ENCODE measurements at regions not wholly inside any gene's neighbourhood (a gene's known extent, or its start where the extent isn't known, plus 50 kb on each side); places are given as distances from the start of the nearest gene placed in this dataset.

GRCh38 chr15:39455471-39455991 is 125.3 kb upstream of the THBS1 start:
- no peaks in the 10 kb centered on the region for H3K27me3 ChIP-seq (replicated peaks in 1 of 7)
- 69 to 83% (median 74%) methylated on average over 5 of the region's 5 CpGs for WGBS, 5 donors
- no peak overlapping the region for H3K4me3 ChIP-seq
- H3K27ac ChIP-seq: peak overlapping the region in 1 of 8 donors; percentile 81
- intact Hi-C loops (cut with DNase I; ENCODE audit: low total_unique reads): no loop called here
- DNase-seq: no peak
- no peaks in the 10 kb centered on the region for H3K9me3 ChIP-seq
- no peak for TF ChIP-seq POLR2A (IDR thresholded peaks at IDR 0.05)
- no peak for TF ChIP-seq POLR2AphosphoS5 (IDR thresholded peaks at IDR 0.05)
- TF ChIP-seq CTCF (IDR thresholded peaks at IDR 0.05 in 8 of 11, conservative IDR thresholded peaks at IDR 0.05 in 3 of 11): no peak
- H3K4me1 ChIP-seq: peaks cover 0 to 18% (median 6%) of the 10 kb centered on the region in 6 donors
- no peaks in the 10 kb centered on the region for H3K36me3 ChIP-seq

- Histone ChIP-seq H3K36me3 (no peaks in the 10 kb centered on the region), H3K4me3 (no peak overlapping the region), H3K4me1 (peaks cover 0 to 18% (median 6%) of the 10 kb centered on the region in 6 donors), H3K9me3 (no peaks in the 10 kb centered on the region), H3K27ac (no peak overlapping the region), H3K27me3 (replicated peaks in 1 of 7) (no peaks in the 10 kb centered on the region)
- TF ChIP-seq CTCF (IDR thresholded peaks at IDR 0.05 in 8 of 11, conservative IDR thresholded peaks at IDR 0.05 in 3 of 11): no peak
- TF ChIP-seq POLR2AphosphoS5 (IDR thresholded peaks at IDR 0.05): no peak
- no peak for TF ChIP-seq POLR2A (IDR thresholded peaks at IDR 0.05)
- intact Hi-C loops (cut with DNase I; ENCODE audit: low total_unique reads): no loop called here
- DNase-seq: no peak
- 82 to 95% (median 95%) methylated on average over 2 of the region's 2 CpGs for WGBS, 5 donors
Observed at GRCh38 chr15:39456159-39456558, 124.7 kb upstream of the THBS1 start.

DNA sequence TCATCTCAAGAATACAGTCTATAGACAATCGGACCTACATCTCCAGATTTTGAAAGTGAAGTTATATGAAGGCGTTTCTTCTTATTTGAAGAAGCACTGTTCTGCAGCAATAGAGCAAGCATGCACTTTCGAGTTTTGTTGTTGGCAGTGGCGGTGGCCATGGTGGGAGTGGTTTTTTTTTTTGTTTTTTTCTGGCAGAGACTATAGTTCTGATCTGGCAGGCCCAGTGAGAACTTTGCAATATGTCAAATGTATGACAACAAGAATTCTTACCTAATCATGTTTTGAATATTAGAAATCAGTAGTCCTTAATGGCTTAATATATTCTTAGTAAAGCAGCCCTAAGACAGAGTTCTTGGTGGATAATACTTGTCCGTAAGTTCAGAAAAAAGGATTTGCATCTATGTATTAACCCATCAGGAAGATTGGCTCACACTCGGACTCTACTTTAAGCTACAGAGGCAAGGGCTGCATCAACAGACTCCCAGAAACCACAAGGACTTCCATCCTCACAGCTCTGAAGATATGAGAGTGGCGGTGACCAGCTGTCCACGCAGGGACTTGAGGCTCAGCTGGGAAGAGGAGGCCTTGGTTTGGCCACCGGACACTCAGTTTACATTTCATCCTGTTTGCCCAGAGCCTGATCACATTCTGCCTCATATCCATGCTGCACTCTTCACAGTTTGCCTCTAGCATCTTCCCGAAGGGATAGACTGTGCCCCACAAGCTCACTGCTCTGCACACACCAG is 124.1 kb upstream of the THBS1 start:
- TF ChIP-seq CTCF (IDR thresholded peaks at IDR 0.05 in 8 of 11, conservative IDR thresholded peaks at IDR 0.05 in 3 of 11): no peak
- no peak for TF ChIP-seq POLR2AphosphoS5 (IDR thresholded peaks at IDR 0.05)
- no peak for TF ChIP-seq POLR2A (IDR thresholded peaks at IDR 0.05)
- intact Hi-C loops (cut with DNase I; ENCODE audit: low total_unique reads): no loop called here
- no peaks in the 10 kb centered on the region for H3K9me3 ChIP-seq
- no peak for DNase-seq
- H3K36me3 ChIP-seq: no peaks in the 10 kb centered on the region
- no peaks in the 10 kb centered on the region for H3K27me3 ChIP-seq (replicated peaks in 1 of 7)
- peaks cover 0 to 18% (median 6%) of the 10 kb centered on the region in 6 donors for H3K4me1 ChIP-seq
- H3K27ac ChIP-seq: no peak overlapping the region
- WGBS, 5 donors: 84 to 94% (median 90%) methylated on average over 10 of the region's 10 CpGs
- H3K4me3 ChIP-seq: no peak overlapping the region

DNA sequence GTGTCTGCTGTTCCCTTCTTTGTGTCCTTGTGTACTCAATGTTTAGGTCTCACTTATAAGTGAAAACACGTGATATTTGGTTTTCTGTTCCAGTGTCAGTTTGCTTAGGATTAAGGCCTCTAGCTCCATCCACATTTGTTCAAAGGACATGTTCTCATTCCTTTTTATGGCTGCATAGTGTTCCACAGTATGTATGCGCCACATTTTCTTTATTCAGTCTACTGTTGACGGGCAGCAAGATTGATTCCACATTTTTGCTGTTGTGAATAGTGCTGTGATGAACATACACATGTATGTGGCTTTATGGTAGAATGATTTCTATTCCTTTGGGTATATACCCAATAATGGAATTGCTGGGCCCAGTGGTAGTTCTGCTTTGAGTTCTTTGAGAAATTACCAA is 122.7 kb upstream of the THBS1 start:
- Histone ChIP-seq H3K27me3 (replicated peaks in 1 of 7) (no peaks in the 10 kb centered on the region), H3K36me3 (no peaks in the 10 kb centered on the region), H3K4me3 (no peak overlapping the region), H3K4me1 (peaks cover 0 to 27% (median 10%) of the 10 kb centered on the region in 6 donors), H3K9me3 (no peaks in the 10 kb centered on the region), H3K27ac (no peak overlapping the region)
- DNase-seq: no peak
- intact Hi-C loops (cut with DNase I; ENCODE audit: low total_unique reads): no loop called here
- 88 to 96% (median 92%) methylated on average over 3 of the region's 3 CpGs for WGBS, 5 donors
- TF ChIP-seq POLR2AphosphoS5 (IDR thresholded peaks at IDR 0.05) (no peak), CTCF (IDR thresholded peaks at IDR 0.05 in 8 of 11, conservative IDR thresholded peaks at IDR 0.05 in 3 of 11) (no peak), POLR2A (IDR thresholded peaks at IDR 0.05) (no peak)

Data from spleen (tissue), 11 donors.